H1 (cell line): ENCODE measurements at regions not wholly inside any gene's neighbourhood (a gene's known extent, or its start where the extent isn't known, plus 50 kb on each side); places are given as distances from the start of the nearest gene placed in this dataset.

ENCODE experiments used
- EGR1 ChIP-seq: IDR thresholded peaks from 2 replicates; pipeline ENCODE4 v1.6.1; 2011; ENCODE audit warnings: low read depth, low read length, borderline replicate concordance
- RAD21 ChIP-seq, 2 experiments: IDR thresholded peaks in 1 of 2; conservative IDR thresholded peaks in 1 of 2; 2 replicates each; pipeline ENCODE4 v1.6.1; 2011; ENCODE audit warnings: low read depth in 2 of 2, low read length in 2 of 2, improper control_type of control experiment in 1 of 2, inconsistent platforms in 1 of 2, mild to moderate bottlenecking in 1 of 2, moderate library complexity in 1 of 2
- RXRA ChIP-seq: IDR thresholded peaks from 2 replicates; pipeline ENCODE4 v1.6.1; 2011; ENCODE audit warnings: low read depth, mild to moderate bottlenecking, low read length, moderate library complexity; ENCODE audit not compliant: insufficient read depth
- SP1 ChIP-seq: IDR thresholded peaks from 2 replicates; pipeline ENCODE4 v1.6.1; 2011; ENCODE audit warnings: low read depth, low read length
- TF ChIP-seq, protein P1 (sequence below): fragments of 300-600 bp; sonication (generic); IDR thresholded peaks from 2 replicates; pipeline ENCODE4 v1.7.1; 2012; ENCODE audit warnings: low read length, moderate library complexity, mild to moderate bottlenecking, inconsistent platforms; ENCODE audit not compliant: insufficient replicate concordance

DNA sequence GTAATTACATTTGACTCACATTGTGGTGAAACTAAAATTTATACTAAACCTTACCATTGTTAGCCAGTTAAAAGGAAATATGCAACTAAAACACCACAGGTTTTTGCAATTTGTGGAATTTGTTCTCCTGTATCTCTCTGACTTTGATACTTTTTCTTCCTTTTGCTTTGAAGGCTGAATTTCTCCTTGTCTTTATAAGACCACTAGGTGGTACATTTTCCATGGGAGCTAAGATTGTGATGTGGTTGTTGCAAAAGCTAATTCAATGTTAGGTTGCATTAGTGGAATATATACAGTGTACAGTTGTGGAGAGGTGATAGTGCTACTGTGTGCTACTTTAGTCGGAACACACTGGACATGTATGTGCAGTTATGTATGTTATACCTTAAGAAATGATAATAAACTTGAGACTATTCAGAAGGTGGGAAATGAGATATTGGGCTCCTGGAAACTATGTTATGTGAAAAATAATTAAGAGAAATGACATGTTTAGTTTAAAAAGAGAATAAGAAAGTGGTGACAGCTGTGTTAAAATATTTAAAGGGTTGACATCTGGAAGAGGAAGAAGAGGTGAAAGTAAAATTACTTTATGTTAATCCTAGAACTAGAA lies 70.3 kb downstream of the ARL9 start (continued):
- TF ChIP-seq, protein P1, sequence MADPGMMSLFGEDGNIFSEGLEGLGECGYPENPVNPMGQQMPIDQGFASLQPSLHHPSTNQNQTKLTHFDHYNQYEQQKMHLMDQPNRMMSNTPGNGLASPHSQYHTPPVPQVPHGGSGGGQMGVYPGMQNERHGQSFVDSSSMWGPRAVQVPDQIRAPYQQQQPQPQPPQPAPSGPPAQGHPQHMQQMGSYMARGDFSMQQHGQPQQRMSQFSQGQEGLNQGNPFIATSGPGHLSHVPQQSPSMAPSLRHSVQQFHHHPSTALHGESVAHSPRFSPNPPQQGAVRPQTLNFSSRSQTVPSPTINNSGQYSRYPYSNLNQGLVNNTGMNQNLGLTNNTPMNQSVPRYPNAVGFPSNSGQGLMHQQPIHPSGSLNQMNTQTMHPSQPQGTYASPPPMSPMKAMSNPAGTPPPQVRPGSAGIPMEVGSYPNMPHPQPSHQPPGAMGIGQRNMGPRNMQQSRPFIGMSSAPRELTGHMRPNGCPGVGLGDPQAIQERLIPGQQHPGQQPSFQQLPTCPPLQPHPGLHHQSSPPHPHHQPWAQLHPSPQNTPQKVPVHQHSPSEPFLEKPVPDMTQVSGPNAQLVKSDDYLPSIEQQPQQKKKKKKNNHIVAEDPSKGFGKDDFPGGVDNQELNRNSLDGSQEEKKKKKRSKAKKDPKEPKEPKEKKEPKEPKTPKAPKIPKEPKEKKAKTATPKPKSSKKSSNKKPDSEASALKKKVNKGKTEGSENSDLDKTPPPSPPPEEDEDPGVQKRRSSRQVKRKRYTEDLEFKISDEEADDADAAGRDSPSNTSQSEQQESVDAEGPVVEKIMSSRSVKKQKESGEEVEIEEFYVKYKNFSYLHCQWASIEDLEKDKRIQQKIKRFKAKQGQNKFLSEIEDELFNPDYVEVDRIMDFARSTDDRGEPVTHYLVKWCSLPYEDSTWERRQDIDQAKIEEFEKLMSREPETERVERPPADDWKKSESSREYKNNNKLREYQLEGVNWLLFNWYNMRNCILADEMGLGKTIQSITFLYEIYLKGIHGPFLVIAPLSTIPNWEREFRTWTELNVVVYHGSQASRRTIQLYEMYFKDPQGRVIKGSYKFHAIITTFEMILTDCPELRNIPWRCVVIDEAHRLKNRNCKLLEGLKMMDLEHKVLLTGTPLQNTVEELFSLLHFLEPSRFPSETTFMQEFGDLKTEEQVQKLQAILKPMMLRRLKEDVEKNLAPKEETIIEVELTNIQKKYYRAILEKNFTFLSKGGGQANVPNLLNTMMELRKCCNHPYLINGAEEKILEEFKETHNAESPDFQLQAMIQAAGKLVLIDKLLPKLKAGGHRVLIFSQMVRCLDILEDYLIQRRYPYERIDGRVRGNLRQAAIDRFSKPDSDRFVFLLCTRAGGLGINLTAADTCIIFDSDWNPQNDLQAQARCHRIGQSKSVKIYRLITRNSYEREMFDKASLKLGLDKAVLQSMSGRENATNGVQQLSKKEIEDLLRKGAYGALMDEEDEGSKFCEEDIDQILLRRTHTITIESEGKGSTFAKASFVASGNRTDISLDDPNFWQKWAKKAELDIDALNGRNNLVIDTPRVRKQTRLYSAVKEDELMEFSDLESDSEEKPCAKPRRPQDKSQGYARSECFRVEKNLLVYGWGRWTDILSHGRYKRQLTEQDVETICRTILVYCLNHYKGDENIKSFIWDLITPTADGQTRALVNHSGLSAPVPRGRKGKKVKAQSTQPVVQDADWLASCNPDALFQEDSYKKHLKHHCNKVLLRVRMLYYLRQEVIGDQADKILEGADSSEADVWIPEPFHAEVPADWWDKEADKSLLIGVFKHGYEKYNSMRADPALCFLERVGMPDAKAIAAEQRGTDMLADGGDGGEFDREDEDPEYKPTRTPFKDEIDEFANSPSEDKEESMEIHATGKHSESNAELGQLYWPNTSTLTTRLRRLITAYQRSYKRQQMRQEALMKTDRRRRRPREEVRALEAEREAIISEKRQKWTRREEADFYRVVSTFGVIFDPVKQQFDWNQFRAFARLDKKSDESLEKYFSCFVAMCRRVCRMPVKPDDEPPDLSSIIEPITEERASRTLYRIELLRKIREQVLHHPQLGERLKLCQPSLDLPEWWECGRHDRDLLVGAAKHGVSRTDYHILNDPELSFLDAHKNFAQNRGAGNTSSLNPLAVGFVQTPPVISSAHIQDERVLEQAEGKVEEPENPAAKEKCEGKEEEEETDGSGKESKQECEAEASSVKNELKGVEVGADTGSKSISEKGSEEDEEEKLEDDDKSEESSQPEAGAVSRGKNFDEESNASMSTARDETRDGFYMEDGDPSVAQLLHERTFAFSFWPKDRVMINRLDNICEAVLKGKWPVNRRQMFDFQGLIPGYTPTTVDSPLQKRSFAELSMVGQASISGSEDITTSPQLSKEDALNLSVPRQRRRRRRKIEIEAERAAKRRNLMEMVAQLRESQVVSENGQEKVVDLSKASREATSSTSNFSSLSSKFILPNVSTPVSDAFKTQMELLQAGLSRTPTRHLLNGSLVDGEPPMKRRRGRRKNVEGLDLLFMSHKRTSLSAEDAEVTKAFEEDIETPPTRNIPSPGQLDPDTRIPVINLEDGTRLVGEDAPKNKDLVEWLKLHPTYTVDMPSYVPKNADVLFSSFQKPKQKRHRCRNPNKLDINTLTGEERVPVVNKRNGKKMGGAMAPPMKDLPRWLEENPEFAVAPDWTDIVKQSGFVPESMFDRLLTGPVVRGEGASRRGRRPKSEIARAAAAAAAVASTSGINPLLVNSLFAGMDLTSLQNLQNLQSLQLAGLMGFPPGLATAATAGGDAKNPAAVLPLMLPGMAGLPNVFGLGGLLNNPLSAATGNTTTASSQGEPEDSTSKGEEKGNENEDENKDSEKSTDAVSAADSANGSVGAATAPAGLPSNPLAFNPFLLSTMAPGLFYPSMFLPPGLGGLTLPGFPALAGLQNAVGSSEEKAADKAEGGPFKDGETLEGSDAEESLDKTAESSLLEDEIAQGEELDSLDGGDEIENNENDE = no peak
- TF ChIP-seq SP1 (no peak), RAD21 (IDR thresholded peaks at IDR 0.05 in 1 of 2, conservative IDR thresholded peaks at IDR 0.05 in 1 of 2; ENCODE audit: low read depth in 2 of 2, low read length in 2 of 2) (peak; percentile 33 to 45; a peak in 3 of 4 replicates), RXRA (no peak), EGR1 (no peak)
